ENCODE measurements at regions not wholly inside any gene's neighbourhood (a gene's known extent, or its start where the extent isn't known, plus 50 kb on each side); places are given as distances from the start of the nearest gene placed in this dataset.

- H3K9me2 ChIP-seq (ENCODE audit: insufficient read depth), result no peaks in the 10 kb centered on the region
- no peaks in the 10 kb centered on the region for H3K79me2 ChIP-seq (replicated peaks; ENCODE audit: insufficient read depth)
- no peaks in the 10 kb centered on the region for H3K27me3 ChIP-seq (ENCODE audit: insufficient read depth)
- no peaks in the 10 kb centered on the region for H3F3A ChIP-seq (replicated peaks; ENCODE audit: low read depth)
- Mint-ChIP-seq H3K27ac (no peak overlapping the region), H3K27me3 (ENCODE audit: insufficient read depth, low read depth, poor library complexity) (peaks cover 3% of the 10 kb centered on the region), H3K9me3 (peaks cover 13% of the 10 kb centered on the region), H3K36me3 (ENCODE audit: low read depth) (0 out of 3 replicates have a peak, but pooled peaks cover 2% of the 10 kb centered on the region), H3K4me1 (no peaks in the 10 kb centered on the region), H3K4me3 (no peak overlapping the region)
- H3K27ac ChIP-seq (ENCODE audit: low read depth), result no peak overlapping the region
- no peaks in the 10 kb centered on the region for H3K4me1 ChIP-seq (ENCODE audit: insufficient read depth)
- H3K4me3 ChIP-seq, result no peak overlapping the region
- DNase-seq (ENCODE audit: low spot score) (no peak), ATAC-seq (no peak)
- no peak overlapping the region for H3K4me2 ChIP-seq
- H4K20me1 ChIP-seq (replicated peaks; ENCODE audit: insufficient read depth), result no peaks in the 10 kb centered on the region
- H2AFZ ChIP-seq, result no peak overlapping the region
- TF ChIP-seq REST (IDR thresholded peaks at IDR 0.05; ENCODE audit: unreplicated experiment) (no peak), POLR2AphosphoS5 (IDR thresholded peaks at IDR 0.05; ENCODE audit: low read depth) (no peak), ZNF331 (CRISPR knock-in tag; IDR thresholded peaks at IDR 0.05; ENCODE audit: low read depth) (no peak), STAT1 (IDR thresholded peaks at IDR 0.05; ENCODE audit: unreplicated experiment) (no peak), EZH2phosphoT487 (IDR thresholded peaks at IDR 0.05; ENCODE audit: unreplicated experiment) (no peak), NANOG (IDR thresholded peaks at IDR 0.05; ENCODE audit: borderline replicate concordance) (no peak)
- H3K36me3 ChIP-seq (ENCODE audit: insufficient read depth), result no peaks in the 10 kb centered on the region
These were observed 129.6 kb upstream of the RNF32 start for GRCh38 chr7:156510966-156511365.

- H3K27ac ChIP-seq (ENCODE audit: low read depth), result no peak overlapping the region
- H3K27ac Mint-ChIP-seq, result no peak overlapping the region
- H3K27me3 ChIP-seq (ENCODE audit: insufficient read depth), result no peaks in the 10 kb centered on the region
- H3K36me3 Mint-ChIP-seq (ENCODE audit: low read depth), result 0 out of 3 replicates have a peak, but pooled peaks cover 2% of the 10 kb centered on the region
- H2AFZ ChIP-seq, result no peak overlapping the region
- no peak overlapping the region for H3K4me3 Mint-ChIP-seq
- no peaks in the 10 kb centered on the region for H3F3A ChIP-seq (replicated peaks; ENCODE audit: low read depth)
- H3K9me2 ChIP-seq (ENCODE audit: insufficient read depth), result no peaks in the 10 kb centered on the region
- ATAC-seq (no peak), DNase-seq (ENCODE audit: low spot score) (no peak)
- no peaks in the 10 kb centered on the region for H3K4me1 Mint-ChIP-seq
- no peaks in the 10 kb centered on the region for H4K20me1 ChIP-seq (replicated peaks; ENCODE audit: insufficient read depth)
- no peaks in the 10 kb centered on the region for H3K79me2 ChIP-seq (replicated peaks; ENCODE audit: insufficient read depth)
- no peaks in the 10 kb centered on the region for H3K4me1 ChIP-seq (ENCODE audit: insufficient read depth)
- H3K36me3 ChIP-seq (ENCODE audit: insufficient read depth), result no peaks in the 10 kb centered on the region
- peaks cover 3% of the 10 kb centered on the region for H3K27me3 Mint-ChIP-seq (ENCODE audit: insufficient read depth, low read depth, poor library complexity)
- H3K4me2 ChIP-seq, result no peak overlapping the region
- H3K9me3 Mint-ChIP-seq, result peaks cover 13% of the 10 kb centered on the region
- no peak overlapping the region for H3K4me3 ChIP-seq
- TF ChIP-seq EZH2phosphoT487 (IDR thresholded peaks at IDR 0.05; ENCODE audit: unreplicated experiment) (no peak), EZH2 (IDR thresholded peaks at IDR 0.05; ENCODE audit: low read depth, unreplicated experiment) (no peak), POLR2AphosphoS5 (IDR thresholded peaks at IDR 0.05; ENCODE audit: low read depth) (no peak), ZNF114 (CRISPR knock-in tag; IDR thresholded peaks at IDR 0.05) (no peak), ZNF331 (CRISPR knock-in tag; IDR thresholded peaks at IDR 0.05; ENCODE audit: low read depth) (no peak), REST (IDR thresholded peaks at IDR 0.05; ENCODE audit: unreplicated experiment) (no peak), NANOG (IDR thresholded peaks at IDR 0.05; ENCODE audit: borderline replicate concordance) (no peak), CTCF (conservative IDR thresholded peaks at IDR 0.05; ENCODE audit: low read depth in 2 of 2) (no peak)
These were observed 131.4 kb upstream of the RNF32 start for GRCh38 chr7:156509216-156509615.

All from GM23338 (cell line).